Activated T-helper 17 cell treated with anti-CD3 and anti-CD28 coated beads, Interleukin-2, amount 50 U/mL, for 72 hours (primary cell): ENCODE measurements at regions not wholly inside any gene's neighbourhood (a gene's known extent, or its start where the extent isn't known, plus 50 kb on each side); places are given as distances from the start of the nearest gene placed in this dataset.

ENCODE experiments used
- ATAC-seq: fragments of 150-1000 bp; cut with Tn5 transposase; replicated peaks from 2 replicates; pipeline ENCODE4 v1.10.0; 2021; ENCODE audit warnings: mild to moderate bottlenecking, moderate library complexity
- H3K27ac Mint-ChIP-seq: one replicate; pipeline ENCODE4 v1.8.0; 2022; ENCODE audit warnings: mixed read lengths
- H3K27me3 Mint-ChIP-seq: one replicate; pipeline ENCODE4 v1.8.0; 2022; ENCODE audit warnings: mixed read lengths
- H3K36me3 Mint-ChIP-seq: one replicate; pipeline ENCODE4 v1.8.0; 2022; ENCODE audit warnings: low read depth, mild to moderate bottlenecking, mixed read lengths
- H3K4me1 Mint-ChIP-seq: one replicate; pipeline ENCODE4 v1.8.0; 2022; ENCODE audit warnings: mixed read lengths
- H3K4me3 Mint-ChIP-seq: one replicate; pipeline ENCODE4 v1.8.0; 2022; ENCODE audit warnings: mild to moderate bottlenecking, mixed read lengths
- H3K9me3 Mint-ChIP-seq: one replicate; pipeline ENCODE4 v1.8.0; 2022; ENCODE audit warnings: mixed read lengths

- Mint-ChIP-seq H3K4me3 (no peak overlapping the region), H3K4me1 (no peaks in the 10 kb centered on the region), H3K27me3 (no peaks in the 10 kb centered on the region), H3K27ac (no peak overlapping the region), H3K36me3 (no peaks in the 10 kb centered on the region), H3K9me3 (no peaks in the 10 kb centered on the region)
- ATAC-seq = no peak
These were observed 908.5 kb upstream of the CHAC2 start for GRCh38 chr2:52859065-52859464.

- H3K36me3 Mint-ChIP-seq = no peaks in the 10 kb centered on the region
- ATAC-seq = no peak
- H3K4me1 Mint-ChIP-seq = no peaks in the 10 kb centered on the region
- peaks cover 4% of the 10 kb centered on the region for H3K9me3 Mint-ChIP-seq
- H3K27ac Mint-ChIP-seq = no peak overlapping the region
- no peak overlapping the region for H3K4me3 Mint-ChIP-seq
- H3K27me3 Mint-ChIP-seq = peaks cover 3% of the 10 kb centered on the region
These were observed 909.9 kb upstream of the CHAC2 start for GRCh38 chr2:52857722-52858121.

- Mint-ChIP-seq H3K27ac (no peak overlapping the region), H3K27me3 (peaks cover 3% of the 10 kb centered on the region), H3K4me1 (no peaks in the 10 kb centered on the region), H3K36me3 (no peaks in the 10 kb centered on the region), H3K4me3 (no peak overlapping the region), H3K9me3 (peaks cover 28% of the 10 kb centered on the region)
- no peak for ATAC-seq
These were observed 915.6 kb upstream of the CHAC2 start for GRCh38 chr2:52852006-52852405.

- H3K9me3 Mint-ChIP-seq = peaks cover 7% of the 10 kb centered on the region
- no peak for ATAC-seq
- no peak overlapping the region for H3K27ac Mint-ChIP-seq
- no peak overlapping the region for H3K4me3 Mint-ChIP-seq
- no peaks in the 10 kb centered on the region for H3K27me3 Mint-ChIP-seq
- H3K4me1 Mint-ChIP-seq = no peaks in the 10 kb centered on the region
- no peaks in the 10 kb centered on the region for H3K36me3 Mint-ChIP-seq
These were observed 922.7 kb upstream of the CHAC2 start for GRCh38 chr2:52844701-52845423.

- Mint-ChIP-seq H3K36me3 (no peaks in the 10 kb centered on the region), H3K4me1 (no peaks in the 10 kb centered on the region), H3K9me3 (no peaks in the 10 kb centered on the region), H3K27me3 (no peaks in the 10 kb centered on the region), H3K4me3 (no peak overlapping the region), H3K27ac (no peak overlapping the region)
- no peak for ATAC-seq
These were observed 931.7 kb upstream of the CHAC2 start for GRCh38 chr2:52835909-52836308.

GRCh38 chr2:52831216-52831615 lies 936.4 kb upstream of the CHAC2 start:
- Mint-ChIP-seq H3K4me3 (no peak overlapping the region), H3K4me1 (no peaks in the 10 kb centered on the region), H3K27ac (no peak overlapping the region), H3K36me3 (no peaks in the 10 kb centered on the region), H3K9me3 (no peaks in the 10 kb centered on the region), H3K27me3 (no peaks in the 10 kb centered on the region)
- ATAC-seq = no peak

GRCh38 chr2:52828112-52828511 lies 939.5 kb upstream of the CHAC2 start:
- no peak for ATAC-seq
- H3K27ac Mint-ChIP-seq = no peak overlapping the region

GRCh38 chr2:52821631-52822030 lies 946.0 kb upstream of the CHAC2 start:
- no peak overlapping the region for H3K27ac Mint-ChIP-seq
- no peaks in the 10 kb centered on the region for H3K4me1 Mint-ChIP-seq
- ATAC-seq = no peak
- H3K36me3 Mint-ChIP-seq = no peaks in the 10 kb centered on the region
- no peak overlapping the region for H3K4me3 Mint-ChIP-seq
- H3K27me3 Mint-ChIP-seq = no peaks in the 10 kb centered on the region
- no peaks in the 10 kb centered on the region for H3K9me3 Mint-ChIP-seq

More at GRCh38 chr2:52828112-52828511, 939.5 kb upstream of the CHAC2 start:
- no peaks in the 10 kb centered on the region for H3K9me3 Mint-ChIP-seq
- no peaks in the 10 kb centered on the region for H3K27me3 Mint-ChIP-seq
- H3K36me3 Mint-ChIP-seq = no peaks in the 10 kb centered on the region
- no peaks in the 10 kb centered on the region for H3K4me1 Mint-ChIP-seq
- no peak overlapping the region for H3K4me3 Mint-ChIP-seq

- Mint-ChIP-seq H3K36me3 (no peaks in the 10 kb centered on the region), H3K4me3 (no peak overlapping the region), H3K27me3 (no peaks in the 10 kb centered on the region), H3K9me3 (no peaks in the 10 kb centered on the region), H3K27ac (no peak overlapping the region), H3K4me1 (no peaks in the 10 kb centered on the region)
- ATAC-seq = no peak
These were observed 948.6 kb upstream of the CHAC2 start for GRCh38 chr2:52818958-52819357.

GRCh38 chr2:52810460-52810859 lies 957.1 kb upstream of the CHAC2 start:
- Mint-ChIP-seq H3K9me3 (no peaks in the 10 kb centered on the region), H3K27ac (no peak overlapping the region)

GRCh38 chr2:52805901-52806410 lies 961.6 kb upstream of the CHAC2 start:
- H3K9me3 Mint-ChIP-seq = no peaks in the 10 kb centered on the region
- no peaks in the 10 kb centered on the region for H3K36me3 Mint-ChIP-seq
- H3K4me3 Mint-ChIP-seq = no peak overlapping the region
- no peak overlapping the region for H3K27ac Mint-ChIP-seq
- H3K4me1 Mint-ChIP-seq = no peaks in the 10 kb centered on the region
- H3K27me3 Mint-ChIP-seq = no peaks in the 10 kb centered on the region
- ATAC-seq = no peak

More at GRCh38 chr2:52810460-52810859, 957.1 kb upstream of the CHAC2 start:
- Mint-ChIP-seq H3K36me3 (no peaks in the 10 kb centered on the region), H3K27me3 (no peaks in the 10 kb centered on the region), H3K4me3 (no peak overlapping the region), H3K4me1 (no peaks in the 10 kb centered on the region)
- no peak for ATAC-seq

- no peak overlapping the region for H3K27ac Mint-ChIP-seq
- no peak for ATAC-seq
- peaks cover 11% of the 10 kb centered on the region for H3K9me3 Mint-ChIP-seq
- no peaks in the 10 kb centered on the region for H3K4me1 Mint-ChIP-seq
- H3K36me3 Mint-ChIP-seq = no peaks in the 10 kb centered on the region
- H3K27me3 Mint-ChIP-seq = peaks cover 4% of the 10 kb centered on the region
- H3K4me3 Mint-ChIP-seq = no peak overlapping the region
These were observed 973.0 kb upstream of the CHAC2 start for GRCh38 chr2:52794581-52794980.

GRCh38 chr2:52779446-52779845 lies 988.2 kb upstream of the CHAC2 start:
- H3K27ac Mint-ChIP-seq = no peak overlapping the region

GRCh38 chr2:52776571-52776970 lies 991.0 kb upstream of the CHAC2 start:
- ATAC-seq = no peak
- no peaks in the 10 kb centered on the region for H3K9me3 Mint-ChIP-seq
- H3K36me3 Mint-ChIP-seq = no peaks in the 10 kb centered on the region
- no peak overlapping the region for H3K4me3 Mint-ChIP-seq
- H3K4me1 Mint-ChIP-seq = no peaks in the 10 kb centered on the region
- no peaks in the 10 kb centered on the region for H3K27me3 Mint-ChIP-seq
- H3K27ac Mint-ChIP-seq = no peak overlapping the region

More at GRCh38 chr2:52779446-52779845, 988.2 kb upstream of the CHAC2 start:
- H3K27me3 Mint-ChIP-seq = no peaks in the 10 kb centered on the region
- no peaks in the 10 kb centered on the region for H3K9me3 Mint-ChIP-seq
- H3K4me3 Mint-ChIP-seq = no peak overlapping the region
- no peaks in the 10 kb centered on the region for H3K36me3 Mint-ChIP-seq
- no peaks in the 10 kb centered on the region for H3K4me1 Mint-ChIP-seq
- no peak for ATAC-seq

- no peaks in the 10 kb centered on the region for H3K36me3 Mint-ChIP-seq
These were observed 991.9 kb upstream of the CHAC2 start for GRCh38 chr2:52775674-52776073.

More at GRCh38 chr2:52775674-52776073, 991.9 kb upstream of the CHAC2 start:
- H3K9me3 Mint-ChIP-seq = no peaks in the 10 kb centered on the region
- no peak for ATAC-seq
- H3K4me1 Mint-ChIP-seq = no peaks in the 10 kb centered on the region
- H3K27ac Mint-ChIP-seq = no peak overlapping the region
- H3K4me3 Mint-ChIP-seq = no peak overlapping the region
- no peaks in the 10 kb centered on the region for H3K27me3 Mint-ChIP-seq
